Suprapubic skin (tissue), 4 donors: ENCODE measurements at regions not wholly inside any gene's neighbourhood (a gene's known extent, or its start where the extent isn't known, plus 50 kb on each side); places are given as distances from the start of the nearest gene placed in this dataset.

Experiments used
- DNase-seq, 2 donors: peaks; one replicate each; pipeline ENCODE4 v3.0.0-alpha.2; 2019; ENCODE audit warnings: low spot score in 2 of 2
- H3K27ac ChIP-seq: fragments of 200-600 bp; sonication (generic); one replicate; pipeline ENCODE4 v1.5.1; 2019
- H3K27me3 ChIP-seq: fragments of 200-600 bp; sonication (generic); one replicate; pipeline ENCODE4 v1.5.1; 2019
- H3K36me3 ChIP-seq: fragments of 200-600 bp; sonication (generic); one replicate; pipeline ENCODE4 v1.5.1; 2019
- H3K4me1 ChIP-seq: fragments of 200-600 bp; sonication (generic); one replicate; pipeline ENCODE4 v1.5.1; 2019
- H3K4me3 ChIP-seq: fragments of 200-600 bp; sonication (generic); one replicate; pipeline ENCODE4 v1.5.1; 2019; ENCODE audit warnings: mild to moderate bottlenecking
- H3K9me3 ChIP-seq: fragments of 200-600 bp; sonication (generic); one replicate; pipeline ENCODE4 v1.5.1; 2019
- EP300 ChIP-seq: sonication (generic); formaldehyde crosslinking; IDR thresholded peaks from one replicate; pipeline ENCODE4 v1.6.1; 2017; ENCODE audit warnings: antibody characterized with exemption
- POLR2A ChIP-seq, 2 donors: fragments of 450-650 bp; IDR thresholded peaks; one replicate each; pipeline ENCODE4 v1.6.1; 2017; ENCODE audit warnings: antibody characterized with exemption in 2 of 2, mild to moderate bottlenecking in 2 of 2, moderate library complexity in 2 of 2
- POLR2AphosphoS5 ChIP-seq, 3 donors: sonication (generic); formaldehyde crosslinking; IDR thresholded peaks; one replicate each; pipeline ENCODE4 v1.6.1; 2017; ENCODE audit warnings: antibody characterized with exemption in 3 of 3
- WGBS: methylation state at CpG from one replicate; pipeline ENCODE4 v1.1.5; 2018; 5-methylcytosine and 5-hydroxymethylcytosine counted together
- TF ChIP-seq, protein P1 (sequence below), 2 donors: fragments of 200-600 bp in 1 of 2; fragments of 450-650 bp in 1 of 2; sonication (generic) in 1 of 2; IDR thresholded peaks; one replicate each; pipeline ENCODE4 v1.5.1; 2016 to 2019; ENCODE audit warnings: antibody characterized with exemption in 2 of 2, mild to moderate bottlenecking in 1 of 2, moderate library complexity in 1 of 2

DNA sequence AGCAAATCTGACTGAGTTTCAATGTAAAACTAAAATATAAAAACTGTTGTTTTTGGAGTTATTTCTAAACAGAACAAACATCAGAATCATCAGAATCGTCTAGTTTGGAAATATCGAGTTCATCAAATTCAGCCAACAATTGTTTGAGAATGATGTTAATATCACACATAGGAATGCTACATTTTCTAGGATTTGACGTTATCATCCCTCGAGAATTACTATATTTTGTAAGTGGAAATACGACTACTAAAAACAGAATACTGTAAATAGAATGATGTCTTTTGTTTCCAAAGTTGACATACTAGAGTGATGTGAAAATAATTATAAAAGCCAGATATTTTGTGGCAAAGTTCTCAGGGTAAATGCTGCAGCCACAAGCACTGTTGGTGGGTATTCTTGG is 805.9 kb downstream of the TLE1 start:
- Histone ChIP-seq H3K9me3 (no peaks in the 10 kb centered on the region), H3K36me3 (no peaks in the 10 kb centered on the region), H3K4me1 (no peaks in the 10 kb centered on the region), H3K27me3 (no peaks in the 10 kb centered on the region), H3K4me3 (no peak overlapping the region), H3K27ac (no peak overlapping the region)
- no peak for DNase-seq
- TF ChIP-seq POLR2AphosphoS5 (IDR thresholded peaks at IDR 0.05) = no peak
- no peak for TF ChIP-seq POLR2A (IDR thresholded peaks at IDR 0.05)
- TF ChIP-seq, protein P1, sequence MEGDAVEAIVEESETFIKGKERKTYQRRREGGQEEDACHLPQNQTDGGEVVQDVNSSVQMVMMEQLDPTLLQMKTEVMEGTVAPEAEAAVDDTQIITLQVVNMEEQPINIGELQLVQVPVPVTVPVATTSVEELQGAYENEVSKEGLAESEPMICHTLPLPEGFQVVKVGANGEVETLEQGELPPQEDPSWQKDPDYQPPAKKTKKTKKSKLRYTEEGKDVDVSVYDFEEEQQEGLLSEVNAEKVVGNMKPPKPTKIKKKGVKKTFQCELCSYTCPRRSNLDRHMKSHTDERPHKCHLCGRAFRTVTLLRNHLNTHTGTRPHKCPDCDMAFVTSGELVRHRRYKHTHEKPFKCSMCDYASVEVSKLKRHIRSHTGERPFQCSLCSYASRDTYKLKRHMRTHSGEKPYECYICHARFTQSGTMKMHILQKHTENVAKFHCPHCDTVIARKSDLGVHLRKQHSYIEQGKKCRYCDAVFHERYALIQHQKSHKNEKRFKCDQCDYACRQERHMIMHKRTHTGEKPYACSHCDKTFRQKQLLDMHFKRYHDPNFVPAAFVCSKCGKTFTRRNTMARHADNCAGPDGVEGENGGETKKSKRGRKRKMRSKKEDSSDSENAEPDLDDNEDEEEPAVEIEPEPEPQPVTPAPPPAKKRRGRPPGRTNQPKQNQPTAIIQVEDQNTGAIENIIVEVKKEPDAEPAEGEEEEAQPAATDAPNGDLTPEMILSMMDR (IDR thresholded peaks at IDR 0.05) = no peak
- no peak for TF ChIP-seq EP300
- 84% methylated on average over 5 of the region's 5 CpGs for WGBS

DNA sequence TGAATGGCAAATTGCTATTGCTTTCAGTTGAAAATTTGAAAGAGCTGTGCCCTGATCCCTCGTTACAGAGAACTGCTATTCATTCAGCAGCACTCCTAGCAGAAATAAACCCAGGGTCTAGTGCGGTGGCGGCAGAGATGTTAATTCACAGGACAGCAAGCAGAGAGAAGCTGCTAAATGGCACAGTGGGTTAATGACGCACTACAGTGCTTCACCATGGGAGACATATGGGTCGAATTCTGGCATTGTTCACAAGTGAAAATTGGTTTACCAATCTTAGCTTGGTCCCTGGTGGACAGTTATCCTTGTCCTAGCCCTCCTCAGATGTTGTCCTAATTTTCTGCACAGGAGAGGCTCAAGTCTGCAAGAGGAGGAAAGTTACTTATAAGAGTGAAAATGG is 807.4 kb downstream of the TLE1 start:
- no peaks in the 10 kb centered on the region for H3K4me1 ChIP-seq
- H3K36me3 ChIP-seq = no peaks in the 10 kb centered on the region
- TF ChIP-seq POLR2A (IDR thresholded peaks at IDR 0.05) = no peak
- TF ChIP-seq EP300 = no peak
- TF ChIP-seq, protein P1 (IDR thresholded peaks at IDR 0.05) = no peak
- TF ChIP-seq POLR2AphosphoS5 (IDR thresholded peaks at IDR 0.05) = no peak
- WGBS = 83% methylated on average over 5 of the region's 5 CpGs
- H3K9me3 ChIP-seq = no peaks in the 10 kb centered on the region
- H3K27me3 ChIP-seq = no peaks in the 10 kb centered on the region
- no peak for DNase-seq
- H3K27ac ChIP-seq = no peak overlapping the region
- no peak overlapping the region for H3K4me3 ChIP-seq

DNA sequence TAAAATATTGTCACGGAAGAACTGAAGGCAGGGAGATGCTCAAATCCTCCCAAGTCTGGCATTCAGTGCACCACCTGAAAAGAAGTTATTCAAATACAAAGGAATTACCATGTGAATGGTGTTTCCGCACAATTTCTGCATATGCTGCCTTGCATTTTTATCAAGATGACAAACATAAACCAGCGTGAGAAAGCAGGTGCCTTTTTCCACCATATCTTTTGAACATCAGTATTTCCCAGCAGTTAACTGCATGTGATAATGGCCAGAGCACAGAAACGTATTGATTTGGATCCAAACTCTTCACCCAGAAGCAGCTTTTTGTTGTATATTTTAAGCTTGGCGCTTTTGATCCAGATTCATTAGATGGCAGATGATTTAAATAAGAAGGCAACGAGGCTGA is 808.0 kb downstream of the TLE1 start:
- no peaks in the 10 kb centered on the region for H3K36me3 ChIP-seq
- H3K9me3 ChIP-seq = no peaks in the 10 kb centered on the region
- 87% methylated on average over 6 of the region's 6 CpGs for WGBS
- no peak for DNase-seq
- no peaks in the 10 kb centered on the region for H3K4me1 ChIP-seq
- H3K4me3 ChIP-seq = no peak overlapping the region
- TF ChIP-seq POLR2AphosphoS5 (IDR thresholded peaks at IDR 0.05) (no peak), POLR2A (IDR thresholded peaks at IDR 0.05) (no peak), EP300 (no peak)
- TF ChIP-seq, protein P1 (IDR thresholded peaks at IDR 0.05) = no peak
- H3K27ac ChIP-seq = no peak overlapping the region
- H3K27me3 ChIP-seq = no peaks in the 10 kb centered on the region

DNA sequence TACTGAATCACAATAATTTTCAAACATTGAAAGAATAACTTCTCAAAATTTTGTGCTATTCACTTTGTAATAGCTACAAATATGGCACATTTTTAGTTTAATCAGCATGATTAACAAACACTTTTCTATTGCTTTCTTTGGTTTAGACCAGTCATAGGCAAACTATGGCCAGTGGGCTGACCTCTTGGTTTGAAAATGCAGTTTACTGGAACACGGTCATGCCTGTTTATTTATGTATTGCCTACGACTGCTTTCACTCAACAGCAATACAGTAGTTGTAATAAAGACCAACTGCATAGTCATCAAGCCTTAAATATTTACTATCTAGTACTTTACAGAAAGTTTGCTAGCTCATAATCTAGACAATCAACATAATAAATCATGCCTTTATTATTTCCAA is 810.8 kb downstream of the TLE1 start:
- no peaks in the 10 kb centered on the region for H3K9me3 ChIP-seq
- TF ChIP-seq, protein P1 (IDR thresholded peaks at IDR 0.05) = no peak
- TF ChIP-seq POLR2A (IDR thresholded peaks at IDR 0.05) (no peak), POLR2AphosphoS5 (IDR thresholded peaks at IDR 0.05) (no peak), EP300 (no peak)
- WGBS = 90% methylated on average over 2 of the region's 2 CpGs
- no peaks in the 10 kb centered on the region for H3K36me3 ChIP-seq
- no peak overlapping the region for H3K4me3 ChIP-seq
- H3K27ac ChIP-seq = no peak overlapping the region
- no peaks in the 10 kb centered on the region for H3K4me1 ChIP-seq
- no peaks in the 10 kb centered on the region for H3K27me3 ChIP-seq
- no peak for DNase-seq

DNA sequence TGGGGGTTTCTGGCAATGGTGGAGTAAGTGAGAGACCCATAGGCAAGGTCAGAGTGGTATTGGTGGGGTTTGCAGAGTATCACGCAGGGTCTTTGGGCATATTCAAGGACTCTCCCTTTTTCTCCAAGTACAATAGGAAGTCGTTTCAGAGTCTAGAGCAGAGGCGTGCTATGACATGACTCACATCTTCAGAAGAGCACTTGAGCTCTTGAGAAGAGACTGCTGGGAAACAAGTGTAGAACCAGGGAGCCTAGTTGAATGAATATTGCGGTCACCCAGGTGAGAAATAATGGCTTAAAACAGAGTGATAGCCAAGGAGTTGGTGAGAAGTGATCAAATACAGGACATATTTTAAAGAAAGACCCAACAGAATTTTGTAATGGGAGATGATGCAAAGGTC is 813.4 kb downstream of the TLE1 start:
- Histone ChIP-seq H3K27ac (no peak overlapping the region), H3K4me1 (no peaks in the 10 kb centered on the region), H3K4me3 (no peak overlapping the region), H3K9me3 (no peaks in the 10 kb centered on the region), H3K36me3 (no peaks in the 10 kb centered on the region), H3K27me3 (no peaks in the 10 kb centered on the region)
- 71% methylated on average over 4 of the region's 4 CpGs for WGBS
- no peak for TF ChIP-seq POLR2A (IDR thresholded peaks at IDR 0.05)
- TF ChIP-seq, protein P1 (IDR thresholded peaks at IDR 0.05) = no peak
- no peak for TF ChIP-seq EP300
- no peak for TF ChIP-seq POLR2AphosphoS5 (IDR thresholded peaks at IDR 0.05)
- DNase-seq = no peak
